ENCODE measurements at regions not wholly inside any gene's neighbourhood (a gene's known extent, or its start where the extent isn't known, plus 50 kb on each side); places are given as distances from the start of the nearest gene placed in this dataset.

- no peak for DNase-seq (ENCODE audit: low spot score)
- no peaks in the 10 kb centered on the region for H3K36me3 ChIP-seq
- H3K27me3 ChIP-seq: no peaks in the 10 kb centered on the region
- H3K4me3 ChIP-seq: no peak overlapping the region
- no peak overlapping the region for H3K27ac ChIP-seq
- no peaks in the 10 kb centered on the region for H3K9me3 ChIP-seq
- no peaks in the 10 kb centered on the region for H3K4me1 ChIP-seq
- TF ChIP-seq CTCF (IDR thresholded peaks at IDR 0.05): no peak
These were observed 100.9 kb upstream of the CCN2 start for GRCh38 chr6:132052096-132052495.

DNA sequence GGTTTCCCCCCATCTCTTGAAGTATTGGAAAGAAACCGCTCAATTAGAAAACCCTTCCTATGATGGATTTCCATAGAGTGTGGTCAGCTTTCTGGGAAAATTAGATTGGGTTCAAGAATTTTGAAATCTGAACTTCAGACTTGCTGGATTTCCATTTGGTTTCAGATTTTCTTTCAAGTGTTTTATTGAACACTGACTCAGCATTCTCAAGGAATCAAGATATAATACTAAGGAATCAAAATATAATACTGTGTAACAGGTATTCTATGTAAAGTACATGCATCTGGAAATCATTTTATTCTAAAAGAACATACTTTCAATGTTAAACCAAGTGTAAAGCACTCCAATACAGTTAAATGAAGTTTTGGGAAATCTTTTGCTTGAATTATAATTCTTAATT is 94.7 kb upstream of the CCN2 start:
- no peaks in the 10 kb centered on the region for H3K27me3 ChIP-seq
- DNase-seq (ENCODE audit: low spot score): no peak
- H3K4me3 ChIP-seq: no peak overlapping the region
- H3K27ac ChIP-seq: no peak overlapping the region
- no peaks in the 10 kb centered on the region for H3K4me1 ChIP-seq
- H3K36me3 ChIP-seq: no peaks in the 10 kb centered on the region
- no peak for TF ChIP-seq CTCF (IDR thresholded peaks at IDR 0.05)
- no peaks in the 10 kb centered on the region for H3K9me3 ChIP-seq

DNA sequence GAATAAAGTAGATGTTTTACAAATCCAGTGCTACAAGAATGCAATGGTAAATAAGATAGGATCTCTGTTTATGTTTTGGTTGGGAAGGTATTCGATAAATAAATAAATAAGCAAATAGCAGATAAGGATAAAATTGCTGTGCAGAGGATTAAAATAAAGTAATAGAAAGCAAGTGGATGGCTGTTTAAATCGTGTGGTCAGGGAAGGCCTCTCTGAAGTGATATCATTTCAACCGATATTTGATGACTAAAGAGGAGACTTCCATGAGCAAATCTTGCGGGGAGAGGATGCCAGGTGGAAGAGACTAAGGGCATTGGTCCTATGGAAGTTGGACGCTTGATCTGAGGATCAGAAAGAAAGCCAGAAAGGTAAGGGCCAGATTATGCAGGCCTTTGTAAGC is 92.0 kb upstream of the CCN2 start:
- Histone ChIP-seq H3K36me3 (no peaks in the 10 kb centered on the region), H3K4me3 (no peak overlapping the region), H3K4me1 (no peaks in the 10 kb centered on the region), H3K27me3 (no peaks in the 10 kb centered on the region), H3K9me3 (no peaks in the 10 kb centered on the region), H3K27ac (no peak overlapping the region)
- no peak for TF ChIP-seq CTCF (IDR thresholded peaks at IDR 0.05)
- no peak for DNase-seq (ENCODE audit: low spot score)

DNA sequence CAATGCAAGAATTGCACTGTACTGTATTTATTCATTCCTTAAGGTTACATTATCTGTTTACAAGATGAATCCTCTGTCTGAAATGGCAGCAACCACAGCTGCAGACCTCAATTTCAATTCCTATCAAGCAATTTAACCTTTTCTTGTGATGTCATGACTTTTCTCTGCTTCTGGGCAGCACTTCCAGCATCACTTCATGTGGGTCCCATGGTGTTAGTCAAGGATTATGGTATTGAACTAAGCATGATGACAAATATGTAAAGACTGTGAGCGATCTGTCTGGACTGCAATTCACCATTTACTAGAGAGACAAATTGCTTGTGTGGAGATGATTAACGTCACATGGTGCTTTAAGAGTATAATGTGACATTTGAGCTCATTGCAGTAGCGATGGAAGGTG is 90.5 kb upstream of the CCN2 start:
- Histone ChIP-seq H3K27ac (no peak overlapping the region), H3K4me1 (no peaks in the 10 kb centered on the region), H3K9me3 (no peaks in the 10 kb centered on the region), H3K4me3 (no peak overlapping the region), H3K27me3 (no peaks in the 10 kb centered on the region), H3K36me3 (no peaks in the 10 kb centered on the region)
- DNase-seq (ENCODE audit: low spot score): no peak
- no peak for TF ChIP-seq CTCF (IDR thresholded peaks at IDR 0.05)

GRCh38 chr6:132028029-132028428 is 76.9 kb upstream of the CCN2 start:
- Histone ChIP-seq H3K4me1 (no peaks in the 10 kb centered on the region), H3K9me3 (no peaks in the 10 kb centered on the region), H3K4me3 (no peak overlapping the region), H3K27me3 (no peaks in the 10 kb centered on the region), H3K36me3 (no peaks in the 10 kb centered on the region), H3K27ac (no peak overlapping the region)
- no peak for DNase-seq (ENCODE audit: low spot score)
- no peak for TF ChIP-seq CTCF (IDR thresholded peaks at IDR 0.05)

- Histone ChIP-seq H3K27me3 (no peaks in the 10 kb centered on the region), H3K4me3 (no peak overlapping the region), H3K9me3 (no peaks in the 10 kb centered on the region), H3K27ac (no peak overlapping the region), H3K4me1 (peaks cover 0 to 3% of the 10 kb centered on the region in 2 donors), H3K36me3 (no peaks in the 10 kb centered on the region)
- DNase-seq (ENCODE audit: low spot score): no peak
- no peak for TF ChIP-seq CTCF (IDR thresholded peaks at IDR 0.05)
These were observed 74.3 kb upstream of the CCN2 start for GRCh38 chr6:132025468-132025867.
